Epidermal melanocyte (primary cell): ENCODE measurements at regions not wholly inside any gene's neighbourhood (a gene's known extent, or its start where the extent isn't known, plus 50 kb on each side); places are given as distances from the start of the nearest gene placed in this dataset.
"Not testable (repeated sequence)": the region's sequence is repeated elsewhere in the genome, so short reads cannot be mapped to it uniquely, and the experiment has no call there.

Experiments used
- DNase-seq: peaks from one replicate; pipeline ENCODE4 v3.0.0; 2011; ENCODE audit warnings: low spot score; ENCODE audit not compliant: insufficient read length

DNA sequence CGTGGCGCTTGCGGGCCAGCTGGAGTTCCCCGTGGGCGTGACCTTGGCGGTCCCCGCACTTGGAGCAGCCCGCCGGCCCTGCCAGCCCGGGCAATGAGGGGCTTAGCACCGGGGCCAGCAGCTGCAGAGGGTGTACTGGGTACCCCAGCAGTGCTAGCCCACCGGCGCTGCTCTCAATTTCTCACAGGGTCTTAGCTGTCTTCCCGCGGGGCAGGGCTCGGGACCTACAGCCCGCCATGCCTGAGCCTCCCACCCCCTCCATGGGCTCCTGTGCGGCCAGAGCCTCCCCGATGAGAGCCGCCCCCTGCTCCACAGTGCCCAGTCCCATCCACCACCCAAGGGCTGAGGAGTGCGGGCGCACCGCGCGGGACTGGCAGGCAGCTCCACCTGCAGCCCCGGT, 94.0 kb upstream of the NIPBL start:
- not testable (repeated sequence) for DNase-seq

DNA sequence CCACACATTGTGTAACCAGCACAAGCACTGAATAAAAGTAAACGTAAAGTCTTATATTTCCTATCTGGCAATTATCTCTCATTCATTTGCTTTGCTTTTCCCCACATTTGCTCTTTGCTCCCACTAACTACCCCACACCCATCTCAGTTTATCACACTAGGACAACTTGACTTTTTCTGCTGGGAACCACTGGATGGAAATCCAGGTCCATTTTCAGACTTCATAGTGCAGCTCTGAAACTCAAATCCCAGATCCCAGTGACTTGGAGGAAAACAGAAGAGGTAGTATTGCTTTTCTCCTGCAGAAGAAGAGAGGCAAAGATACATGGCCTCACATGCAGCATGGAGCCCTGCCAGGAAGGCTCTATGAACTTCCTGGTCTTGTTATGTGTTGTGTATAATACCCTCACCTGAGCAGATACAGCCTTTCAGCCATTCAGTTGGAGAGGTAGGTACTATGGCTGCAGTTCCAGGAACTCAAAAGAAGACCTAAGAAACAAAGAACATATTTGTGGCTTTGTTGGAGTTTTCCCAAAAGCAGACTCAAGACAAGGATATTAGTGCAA, 90.0 kb upstream of the NIPBL start:
- DNase-seq: no peak

DNA sequence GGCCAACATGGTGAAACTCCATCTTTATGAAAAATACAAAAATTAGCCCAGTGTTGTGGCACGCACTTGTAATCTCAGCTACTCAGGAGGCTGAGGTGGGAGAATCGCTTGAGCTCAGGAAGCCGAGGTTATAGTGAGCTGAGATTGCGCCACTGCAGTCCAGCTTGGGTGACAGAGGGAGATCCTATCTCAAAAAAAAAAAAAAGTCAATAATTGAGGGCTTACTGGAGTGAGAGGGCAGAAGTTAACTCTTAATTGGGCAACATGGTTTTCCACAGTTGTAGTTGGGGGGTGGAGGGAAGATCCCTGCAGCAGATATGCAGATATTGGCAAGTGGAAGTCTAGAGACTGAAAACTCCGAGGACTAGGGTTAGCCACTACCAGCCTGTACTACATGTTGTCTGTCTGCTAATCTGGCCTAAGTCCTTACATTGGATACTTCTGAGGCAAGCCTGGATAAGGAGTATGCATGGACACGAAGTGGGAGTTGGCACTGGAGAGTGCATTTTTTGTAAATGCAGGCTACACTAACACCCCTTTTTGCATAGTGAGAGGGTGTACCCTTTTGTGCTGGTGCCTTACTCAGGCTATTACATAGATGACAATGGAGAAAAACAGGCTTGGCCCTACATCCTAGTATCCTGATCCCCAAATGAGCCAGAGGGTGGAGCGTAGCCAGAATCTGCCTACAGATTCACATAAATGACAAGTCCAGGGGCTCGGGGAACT, 89.0 kb upstream of the NIPBL start:
- DNase-seq: no peak

DNA sequence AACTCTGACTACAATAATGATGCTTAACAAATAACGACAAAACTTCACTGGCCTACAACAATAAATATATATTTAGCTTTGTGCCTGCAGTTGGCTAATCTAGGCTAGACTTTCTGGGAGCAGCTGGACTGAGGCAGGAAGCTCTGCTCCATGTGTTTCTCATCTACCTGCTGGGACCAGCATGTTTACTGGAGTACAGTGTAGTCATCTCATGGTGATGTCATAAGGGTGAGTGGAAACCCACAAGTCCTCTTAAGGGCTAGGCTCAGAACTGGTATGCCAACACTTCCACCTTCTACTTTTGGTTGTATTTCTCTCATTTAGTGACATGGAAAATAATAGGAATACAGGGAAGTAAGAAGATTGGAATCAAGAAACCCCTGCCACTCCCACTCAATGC, 85.7 kb upstream of the NIPBL start:
- no peak for DNase-seq

DNA sequence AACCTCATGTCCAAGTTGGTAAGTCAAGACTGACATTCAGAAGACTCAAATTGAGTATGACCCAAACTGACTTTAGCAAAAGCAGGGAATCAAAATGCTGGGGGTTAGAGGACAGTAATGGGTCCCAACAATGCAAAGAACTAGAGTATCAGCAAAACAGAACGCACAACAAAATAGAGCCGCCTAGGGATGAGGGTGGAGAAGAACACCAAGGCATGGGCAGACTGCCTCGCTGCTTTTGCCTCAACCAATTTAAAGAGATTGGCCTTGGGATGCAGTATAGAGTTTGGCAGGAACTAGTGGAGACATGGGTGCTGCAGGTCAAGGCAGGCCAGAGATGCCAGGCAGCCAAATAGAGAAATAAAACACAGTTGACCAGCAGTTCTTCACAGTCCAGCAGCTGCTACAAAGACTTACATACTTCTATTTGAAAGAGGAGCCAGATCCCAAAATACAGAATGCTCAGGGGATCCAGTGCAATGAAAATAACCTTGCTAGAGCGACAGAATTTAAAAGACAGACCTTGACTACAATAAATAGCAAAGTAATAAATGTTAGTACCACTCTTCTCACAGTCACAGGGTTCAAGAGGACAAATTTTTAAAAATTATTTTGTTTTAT, 83.9 kb upstream of the NIPBL start:
- DNase-seq: no peak

DNA sequence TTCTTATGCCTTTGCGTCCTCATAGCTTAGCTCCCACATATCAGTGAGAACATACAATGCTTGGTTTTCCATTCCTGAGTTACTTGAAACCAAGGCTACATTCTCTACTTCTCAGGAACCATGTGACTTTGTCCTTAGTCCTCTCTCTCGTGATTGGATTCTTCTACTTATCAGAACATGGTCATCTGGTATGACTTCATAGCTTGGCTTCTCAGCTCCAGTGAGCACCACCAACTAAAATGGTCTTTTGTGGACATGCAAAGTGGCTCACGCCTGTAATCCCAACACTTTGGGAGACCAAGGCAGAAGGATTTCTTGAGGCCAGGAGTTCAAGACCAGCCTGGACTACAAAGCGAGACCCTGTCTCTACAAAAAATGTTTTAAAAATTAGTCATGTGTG, 81.2 kb upstream of the NIPBL start:
- no peak for DNase-seq

DNA sequence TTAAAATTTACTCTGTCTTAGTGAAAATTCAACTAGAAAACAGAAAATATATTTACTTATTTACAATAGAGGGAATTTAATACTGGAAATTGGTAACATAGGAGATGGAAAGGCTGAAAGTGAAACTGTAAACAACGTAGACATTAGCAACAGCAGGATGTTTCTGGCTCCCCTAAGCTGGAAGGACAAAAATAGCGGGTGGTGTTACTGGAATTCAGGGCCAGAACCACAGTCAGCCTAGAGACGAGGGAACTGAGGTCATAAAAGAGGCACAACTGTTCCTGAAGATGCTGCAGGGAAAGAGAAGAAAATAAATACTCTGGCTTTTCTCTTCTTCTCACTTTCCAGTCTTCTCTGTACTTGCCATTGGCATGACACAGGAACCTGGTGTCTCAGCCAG, 80.4 kb upstream of the NIPBL start:
- DNase-seq: no peak

DNA sequence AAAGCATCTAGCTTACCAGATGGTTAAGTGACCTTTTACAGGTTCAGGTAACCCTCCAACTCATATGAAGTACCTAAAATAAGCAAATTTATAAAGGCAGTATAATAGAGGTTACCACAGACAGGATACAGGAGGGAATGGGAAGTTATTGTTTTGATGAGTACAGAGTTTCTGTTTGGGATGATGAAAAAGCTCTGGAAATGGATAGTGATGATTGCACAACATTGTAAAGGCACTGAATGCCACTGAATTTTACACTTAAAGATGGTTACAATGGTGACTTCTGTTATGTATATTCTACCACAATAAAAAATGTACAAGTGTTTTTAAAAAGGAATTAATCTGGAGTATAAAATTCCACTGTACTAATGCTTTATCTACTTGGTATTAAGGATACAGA, 75.0 kb upstream of the NIPBL start:
- DNase-seq: no peak

DNA sequence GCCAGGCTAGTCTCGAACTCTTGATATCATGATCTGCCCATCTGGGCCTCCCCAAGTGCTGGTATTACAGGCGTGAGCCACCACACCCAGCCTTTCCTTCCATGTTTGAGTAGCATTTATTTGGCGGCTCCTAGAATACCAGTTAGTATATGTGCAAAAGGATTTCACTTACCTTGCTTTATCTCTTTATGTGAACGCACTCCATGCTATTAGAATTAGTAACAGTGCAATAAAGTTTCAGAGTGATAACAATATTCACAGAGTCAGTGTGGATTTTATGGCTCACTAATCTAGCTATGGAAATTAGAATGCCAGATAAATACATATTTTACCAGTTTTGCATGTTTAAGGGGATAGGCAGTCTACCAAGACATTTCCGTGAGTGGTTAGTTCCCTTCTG, 74.4 kb upstream of the NIPBL start:
- no peak for DNase-seq

DNA sequence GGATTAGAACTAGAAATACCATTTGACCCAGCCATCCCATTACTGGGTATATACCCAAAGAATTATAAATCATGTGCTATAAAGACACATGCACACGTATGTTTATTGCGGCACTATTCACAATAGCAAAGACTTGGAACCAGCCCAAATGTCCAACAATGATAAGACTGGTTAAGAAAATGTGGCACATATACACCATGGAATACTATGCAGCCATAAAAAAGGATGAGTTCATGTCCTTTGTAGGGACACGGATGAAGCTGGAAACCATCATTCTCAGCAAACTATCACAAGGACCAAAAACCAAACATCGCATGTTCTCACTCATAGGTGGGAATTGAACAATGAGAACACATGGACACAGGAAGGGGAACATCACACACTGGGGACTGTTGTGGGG, 63.3 kb upstream of the NIPBL start:
- DNase-seq: not testable (repeated sequence)

DNA sequence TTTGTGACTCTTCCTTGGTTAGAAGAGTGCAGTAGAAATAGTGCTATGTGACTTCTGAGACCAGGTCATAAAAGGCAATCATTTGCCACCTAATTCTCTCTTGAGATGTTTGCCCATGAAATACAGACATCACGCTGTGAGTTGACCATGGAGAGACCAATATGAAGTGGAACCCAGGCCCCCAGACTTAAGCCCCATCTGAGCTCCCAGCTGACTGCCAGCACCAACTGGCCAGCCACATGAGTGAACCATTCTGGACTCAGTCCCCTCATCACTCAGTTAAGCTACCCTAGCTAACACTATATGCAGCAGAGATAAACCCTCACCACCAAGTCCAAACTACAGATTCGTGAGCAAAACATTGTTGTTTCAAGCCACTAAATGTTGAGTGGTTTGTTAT, 60.7 kb upstream of the NIPBL start:
- DNase-seq: no peak

DNA sequence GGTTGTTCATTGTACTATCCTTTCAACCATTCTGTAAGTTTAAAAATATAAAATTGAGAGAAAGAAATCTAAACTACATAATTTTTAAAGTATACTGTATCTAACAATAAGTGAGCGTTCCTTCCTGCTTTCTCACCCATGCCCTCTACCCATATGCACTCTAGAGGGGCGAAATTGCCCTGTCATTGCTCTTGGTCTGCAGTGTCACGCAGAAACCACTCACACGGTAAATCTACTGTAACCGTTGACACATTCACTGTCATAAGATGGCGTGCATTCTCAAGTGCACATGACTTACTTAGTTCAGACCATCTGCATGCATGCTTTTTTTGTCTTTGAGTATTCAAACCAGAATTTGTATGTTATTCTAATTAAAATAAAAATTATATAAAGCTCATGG, 55.7 kb upstream of the NIPBL start:
- DNase-seq: no peak

DNA sequence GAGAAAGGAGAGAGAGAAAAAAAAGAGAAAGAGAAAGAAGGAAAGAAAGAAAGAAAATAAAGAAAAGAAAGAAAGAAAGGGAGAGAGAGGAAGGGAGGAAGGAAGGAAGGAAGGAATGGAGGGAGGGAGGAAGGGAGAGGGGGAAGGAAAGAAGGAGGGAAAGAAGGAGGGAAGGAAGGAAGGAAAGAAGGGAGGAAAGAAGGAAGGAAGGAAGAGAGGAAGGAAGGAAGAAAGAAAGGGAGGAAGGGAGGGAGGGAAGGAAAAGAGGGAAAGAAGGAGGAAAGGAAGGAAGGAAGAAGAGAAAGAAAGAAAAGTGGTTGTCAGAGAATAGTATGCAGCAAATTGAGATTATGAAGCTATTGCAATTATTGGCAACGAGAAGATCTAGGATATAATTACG, 49.9 kb upstream of the NIPBL start:
- DNase-seq: no peak
